OCI-LY7 (cell line): ENCODE measurements at regions not wholly inside any gene's neighbourhood (a gene's known extent, or its start where the extent isn't known, plus 50 kb on each side); places are given as distances from the start of the nearest gene placed in this dataset.

Experiments used
- BruUV-seq: library from RNA; stranded (reverse); fragments of 400-500 nt; replicated peaks from 2 replicates; lab custom pipeline; 2021; lab: Mats Ljungman, UMichigan
- CTCF ChIA-PET: fragments of 300-600 bp; sonication (Branson Sonifier 250); formaldehyde crosslinking; loops from one replicate; lab custom pipeline; 2022; ENCODE audit warnings: antibody characterized with exemption; ENCODE audit not compliant: unreplicated experiment; lab: Charles Lee
- POLR2A ChIA-PET: fragments of 300-600 bp; sonication (Branson Sonifier 250); formaldehyde crosslinking; loops from one replicate; lab custom pipeline; 2022; ENCODE audit warnings: antibody characterized with exemption; lab: Charles Lee
- DNase-seq: peaks from one replicate; pipeline ENCODE4 v3.0.0-alpha.2; 2015; ENCODE audit warnings: low spot score
- H2AFZ ChIP-seq: fragments of 200-600 bp; sonication (generic), shearing (Covaris generic); 2 replicates; pipeline ENCODE4 v1.6.1; 2014; ENCODE audit warnings: mild to moderate bottlenecking, antibody characterized with exemption, low read length, moderate library complexity
- H3K27ac ChIP-seq: fragments of 200-600 bp; sonication (generic); 2 replicates; pipeline ENCODE4 v1.5.1; 2014; ENCODE audit warnings: mixed run types, low read depth, mild to moderate bottlenecking, moderate library complexity, low read length, inconsistent platforms; ENCODE audit not compliant: poor library complexity, severe bottlenecking
- H3K36me3 ChIP-seq: fragments of 200-600 bp; sonication (generic); 2 replicates; pipeline ENCODE4 v1.6.1; 2014; ENCODE audit warnings: mild to moderate bottlenecking, antibody characterized with exemption, low read length, moderate library complexity, mixed read lengths; ENCODE audit not compliant: insufficient read depth
- H3K4me1 ChIP-seq: fragments of 200-600 bp; sonication (generic); 2 replicates; pipeline ENCODE4 v1.5.1; 2014; ENCODE audit warnings: mild to moderate bottlenecking, low read length; ENCODE audit not compliant: insufficient read depth, poor library complexity, severe bottlenecking
- H3K4me2 ChIP-seq: fragments of 200-600 bp; sonication (generic); 2 replicates; pipeline ENCODE4 v1.6.1; 2014; ENCODE audit warnings: mild to moderate bottlenecking, low read length
- H3K4me3 ChIP-seq: fragments of 200-600 bp; sonication (generic); 2 replicates; pipeline ENCODE4 v1.5.1; 2014; ENCODE audit warnings: mild to moderate bottlenecking, low read depth, low read length; ENCODE audit not compliant: poor library complexity, severe bottlenecking
- H3K79me2 ChIP-seq: fragments of 200-600 bp; sonication (generic); 2 replicates; pipeline ENCODE4 v1.6.1; 2016; ENCODE audit warnings: low read depth, mild to moderate bottlenecking, low read length, moderate library complexity, mixed read lengths; ENCODE audit not compliant: insufficient read depth
- H3K9me2 ChIP-seq: fragments of 200-600 bp; sonication (generic); 2 replicates; pipeline ENCODE4 v1.6.1; 2016; ENCODE audit warnings: mild to moderate bottlenecking, low read length, mixed read lengths; ENCODE audit not compliant: insufficient read depth
- H3K9me3 ChIP-seq: fragments of 200-600 bp; sonication (generic); 2 replicates; pipeline ENCODE4 v1.6.1; 2014; ENCODE audit warnings: mild to moderate bottlenecking, mixed run types, low read length, mixed read lengths
- H4K20me1 ChIP-seq: fragments of 200-600 bp; sonication (generic); 2 replicates; pipeline ENCODE4 v1.6.1; 2014; ENCODE audit warnings: mild to moderate bottlenecking, antibody characterized with exemption, low read length, moderate library complexity, mixed read lengths; ENCODE audit not compliant: insufficient read depth
- EZH2phosphoT487 ChIP-seq: fragments of 200-600 bp; sonication (generic); IDR thresholded peaks from 2 replicates; pipeline ENCODE4 v1.6.1; 2018; ENCODE audit warnings: low read depth, borderline replicate concordance, mild to moderate bottlenecking, mixed run types, antibody characterized with exemption, low read length, moderate library complexity, mixed read lengths
- intact Hi-C: fragments of 100-400 bp; cut with micrococcal nuclease; formaldehyde crosslinking; loops from one replicate; pipeline ENCODE4 v1.10.0; 2022; ENCODE audit not compliant: unreplicated experiment
- TF ChIP-seq, protein P1 (sequence below): fragments of 200-600 bp; sonication (generic); conservative IDR thresholded peaks from 2 replicates; pipeline ENCODE4 v1.5.1; 2014; ENCODE audit warnings: mild to moderate bottlenecking, antibody characterized with exemption, low read length, moderate library complexity, mixed read lengths

DNA sequence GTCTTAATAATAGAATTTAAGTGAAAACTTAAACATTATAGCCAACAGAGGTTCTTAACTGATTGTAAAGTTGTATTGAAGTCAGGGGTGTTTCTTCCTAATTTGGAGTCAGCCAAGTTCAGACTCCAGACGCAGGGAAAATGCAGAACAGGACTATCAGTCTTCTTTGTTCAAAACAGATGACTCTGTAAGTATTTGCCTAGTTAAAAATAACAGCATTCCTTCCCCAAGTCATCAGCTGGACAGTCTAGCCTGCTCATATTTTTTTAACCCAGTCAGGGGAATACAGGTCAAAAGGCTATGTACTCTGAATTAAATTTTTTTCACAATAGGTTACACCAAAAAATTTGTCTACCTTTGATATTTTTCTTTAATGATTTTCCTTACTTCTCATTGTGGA, 73.8 kb upstream of the DCLK2 start:
- H3K4me2 ChIP-seq = no peak overlapping the region
- H3K79me2 ChIP-seq = no peaks in the 10 kb centered on the region
- no peaks in the 10 kb centered on the region for H3K4me1 ChIP-seq
- no peak overlapping the region for H3K27ac ChIP-seq
- intact Hi-C loops = no loop called here
- ChIA-PET CTCF (interaction anchor here (0.5 kb wide), 1 partner anchor 150 kb away, joined by 3 read pairs; no protein-coding TSS in a partner anchor), POLR2A (interaction anchor here (0.6 to 0.9 kb wide), 2 partner anchors 39 to 206 kb away, joined by 3 read pairs; no protein-coding TSS in a partner anchor)
- H2AFZ ChIP-seq = no peak overlapping the region
- H4K20me1 ChIP-seq = no peaks in the 10 kb centered on the region
- no peak overlapping the region for H3K4me3 ChIP-seq
- DNase-seq = no peak
- no peaks in the 10 kb centered on the region for H3K9me3 ChIP-seq
- H3K9me2 ChIP-seq = no peaks in the 10 kb centered on the region
- no peak for TF ChIP-seq EZH2phosphoT487
- TF ChIP-seq, protein P1, sequence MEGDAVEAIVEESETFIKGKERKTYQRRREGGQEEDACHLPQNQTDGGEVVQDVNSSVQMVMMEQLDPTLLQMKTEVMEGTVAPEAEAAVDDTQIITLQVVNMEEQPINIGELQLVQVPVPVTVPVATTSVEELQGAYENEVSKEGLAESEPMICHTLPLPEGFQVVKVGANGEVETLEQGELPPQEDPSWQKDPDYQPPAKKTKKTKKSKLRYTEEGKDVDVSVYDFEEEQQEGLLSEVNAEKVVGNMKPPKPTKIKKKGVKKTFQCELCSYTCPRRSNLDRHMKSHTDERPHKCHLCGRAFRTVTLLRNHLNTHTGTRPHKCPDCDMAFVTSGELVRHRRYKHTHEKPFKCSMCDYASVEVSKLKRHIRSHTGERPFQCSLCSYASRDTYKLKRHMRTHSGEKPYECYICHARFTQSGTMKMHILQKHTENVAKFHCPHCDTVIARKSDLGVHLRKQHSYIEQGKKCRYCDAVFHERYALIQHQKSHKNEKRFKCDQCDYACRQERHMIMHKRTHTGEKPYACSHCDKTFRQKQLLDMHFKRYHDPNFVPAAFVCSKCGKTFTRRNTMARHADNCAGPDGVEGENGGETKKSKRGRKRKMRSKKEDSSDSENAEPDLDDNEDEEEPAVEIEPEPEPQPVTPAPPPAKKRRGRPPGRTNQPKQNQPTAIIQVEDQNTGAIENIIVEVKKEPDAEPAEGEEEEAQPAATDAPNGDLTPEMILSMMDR = no peak
- no peaks in the 10 kb centered on the region for H3K36me3 ChIP-seq
- no TSS peak for BruUV-seq

DNA sequence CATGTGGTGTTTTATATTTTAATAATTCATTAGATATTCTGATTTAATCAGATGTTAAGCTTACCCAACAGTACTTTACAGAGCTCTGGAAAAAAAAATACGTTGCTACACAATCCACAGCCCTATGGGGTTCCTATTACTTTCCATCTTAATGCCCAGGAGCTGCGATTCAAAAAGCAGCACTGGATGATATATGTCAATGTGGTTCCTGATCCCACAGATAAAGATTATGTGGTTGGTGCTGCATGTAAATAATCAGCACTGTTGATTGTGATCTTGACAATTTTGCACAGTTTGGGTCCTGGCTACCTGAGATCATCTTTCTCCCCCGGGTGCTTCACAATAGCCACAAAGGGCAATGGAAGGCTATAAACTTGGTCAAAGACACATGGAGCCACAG, 72.7 kb upstream of the DCLK2 start:
- Histone ChIP-seq H3K4me2 (no peak overlapping the region), H4K20me1 (no peaks in the 10 kb centered on the region), H3K4me1 (no peaks in the 10 kb centered on the region), H3K9me2 (no peaks in the 10 kb centered on the region), H3K27ac (no peak overlapping the region), H2AFZ (no peak overlapping the region), H3K36me3 (no peaks in the 10 kb centered on the region), H3K4me3 (no peak overlapping the region), H3K9me3 (no peaks in the 10 kb centered on the region), H3K79me2 (no peaks in the 10 kb centered on the region)
- no TSS peak for BruUV-seq
- intact Hi-C loops = no loop called here
- ChIA-PET CTCF (no interaction called here), POLR2A (interaction anchor here (0.6 kb wide), 1 partner anchor 861 kb away, joined by 3 read pairs; no protein-coding TSS in a partner anchor)
- DNase-seq = no peak
- no peak for TF ChIP-seq EZH2phosphoT487
- TF ChIP-seq, protein P1 = no peak

DNA sequence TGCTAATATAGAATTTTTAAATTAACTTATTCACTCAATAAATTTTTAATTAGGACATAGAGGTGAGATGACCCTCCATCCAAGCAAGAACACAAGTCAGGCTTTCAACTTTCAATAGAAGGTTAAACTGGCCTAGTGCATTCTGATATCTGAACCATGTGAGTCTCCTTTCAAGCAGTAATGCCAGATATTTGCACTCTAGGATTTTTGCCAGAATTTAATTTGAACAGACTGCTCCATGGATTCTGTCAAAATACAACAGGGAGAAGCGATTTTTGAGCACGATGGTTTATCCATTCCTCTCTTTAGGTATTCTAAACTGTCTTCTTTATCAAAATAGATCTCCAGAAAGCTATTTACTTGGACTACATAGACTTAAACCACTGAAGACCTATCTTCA, 72.0 kb upstream of the DCLK2 start:
- Histone ChIP-seq H3K79me2 (no peaks in the 10 kb centered on the region), H3K9me3 (no peaks in the 10 kb centered on the region), H4K20me1 (no peaks in the 10 kb centered on the region), H3K9me2 (no peaks in the 10 kb centered on the region), H3K4me2 (no peak overlapping the region), H3K4me3 (no peak overlapping the region), H3K36me3 (no peaks in the 10 kb centered on the region), H3K4me1 (no peaks in the 10 kb centered on the region), H2AFZ (no peak overlapping the region), H3K27ac (no peak overlapping the region)
- intact Hi-C loops = no loop called here
- POLR2A ChIA-PET = interaction anchor here (1.3 kb wide), 1 partner anchor 8 kb away, joined by 4 read pairs; no protein-coding TSS in a partner anchor
- no peak for DNase-seq
- CTCF ChIA-PET = no interaction called here
- TF ChIP-seq, protein P1 = no peak
- BruUV-seq = no TSS peak
